GM19193 (cell line): ENCODE measurements at regions not wholly inside any gene's neighbourhood (a gene's known extent, or its start where the extent isn't known, plus 50 kb on each side); places are given as distances from the start of the nearest gene placed in this dataset.

Source experiments
- POLR2A ChIP-seq: IDR thresholded peaks from 4 replicates; pipeline ENCODE4 v1.6.1; 2011; ENCODE audit not compliant: insufficient read depth, insufficient read length; ENCODE audit errors: extremely low read depth

GRCh38 chr3:117398141-117398899, 688.7 kb downstream of the TUSC7 start:
- no peak for TF ChIP-seq POLR2A

DNA sequence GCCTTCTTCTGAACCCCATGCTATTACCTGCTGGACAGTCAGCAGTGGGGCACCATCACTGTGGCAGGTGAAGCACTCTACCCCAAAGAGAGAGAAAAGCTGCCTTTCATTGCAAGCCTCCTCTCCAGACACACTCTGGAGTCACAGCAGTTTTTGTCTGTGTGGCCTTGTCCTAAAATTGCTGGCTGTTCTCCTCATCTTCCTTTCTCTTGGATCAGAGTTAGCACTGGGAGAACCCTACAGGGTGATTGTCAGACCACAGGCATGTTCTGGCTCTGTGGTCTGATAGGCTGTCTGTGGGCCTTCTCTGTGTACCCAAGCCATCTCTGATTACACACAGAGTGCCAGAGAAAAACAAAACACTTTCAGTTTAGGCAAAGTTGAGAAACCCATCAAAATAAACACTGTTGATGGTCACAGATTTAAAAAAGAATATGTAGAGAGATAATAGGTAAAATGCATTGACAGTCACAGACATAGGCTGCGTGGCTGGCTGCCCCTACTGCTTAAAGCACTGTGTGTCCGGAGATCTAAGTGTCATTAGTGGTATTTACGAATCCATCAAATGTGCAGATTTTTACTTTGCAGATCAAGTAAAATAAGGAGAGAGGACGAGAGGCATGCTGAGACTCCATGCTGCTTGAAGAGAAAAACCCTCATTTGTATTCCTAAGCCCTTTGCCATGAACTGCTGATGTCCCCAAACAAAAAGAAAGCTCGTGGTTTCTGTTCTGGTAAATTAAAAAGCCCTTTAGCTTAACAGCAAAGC, 689.9 kb downstream of the TUSC7 start:
- TF ChIP-seq POLR2A: no peak

DNA sequence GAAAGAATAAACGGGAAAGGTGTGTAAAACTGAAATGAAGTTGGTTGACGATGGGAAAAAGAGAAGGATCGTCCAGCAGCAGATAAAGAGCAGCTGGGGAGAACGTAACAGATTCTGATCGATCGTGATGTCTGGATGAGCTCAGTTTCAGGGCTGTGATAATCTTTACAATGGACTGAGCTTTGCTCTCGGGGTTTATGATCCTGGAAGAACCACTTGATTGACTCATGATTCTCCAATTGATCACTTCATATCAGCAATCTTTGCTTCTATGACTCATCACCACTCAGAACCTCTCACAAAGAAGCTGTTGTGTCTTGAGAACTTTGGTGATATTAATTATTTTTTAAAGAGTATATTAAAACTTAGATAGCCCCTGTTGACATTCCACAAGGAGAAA, 690.7 kb downstream of the TUSC7 start:
- no peak for TF ChIP-seq POLR2A

GRCh38 chr3:117404141-117404540, 694.6 kb downstream of the TUSC7 start:
- TF ChIP-seq POLR2A: no peak

- TF ChIP-seq POLR2A: no peak
These were observed 695.2 kb downstream of the TUSC7 start for GRCh38 chr3:117404730-117405129.

DNA sequence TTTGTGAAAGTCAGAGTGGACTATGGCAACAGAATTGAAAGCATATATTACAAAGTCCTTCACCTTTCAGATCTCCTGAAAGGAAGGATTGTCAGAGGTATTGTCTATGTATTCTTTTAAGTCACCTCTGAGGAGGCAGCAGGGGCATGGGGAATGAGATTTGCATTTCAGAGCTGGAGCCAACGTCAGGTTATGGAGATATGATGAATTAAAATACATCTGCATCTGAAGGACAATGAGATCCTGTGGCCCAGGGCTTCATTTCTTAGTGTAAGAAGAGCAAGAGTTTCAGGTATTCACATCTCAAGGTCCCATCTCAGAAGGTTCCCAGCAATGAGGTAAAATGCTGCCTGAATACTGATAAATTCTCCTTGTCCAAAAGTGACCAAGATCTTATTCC, 695.8 kb downstream of the TUSC7 start:
- TF ChIP-seq POLR2A: no peak

- no peak for TF ChIP-seq POLR2A
These were observed 697.7 kb downstream of the TUSC7 start for GRCh38 chr3:117407317-117407716.

GRCh38 chr3:117408811-117409210, 699.2 kb downstream of the TUSC7 start:
- TF ChIP-seq POLR2A: no peak

DNA sequence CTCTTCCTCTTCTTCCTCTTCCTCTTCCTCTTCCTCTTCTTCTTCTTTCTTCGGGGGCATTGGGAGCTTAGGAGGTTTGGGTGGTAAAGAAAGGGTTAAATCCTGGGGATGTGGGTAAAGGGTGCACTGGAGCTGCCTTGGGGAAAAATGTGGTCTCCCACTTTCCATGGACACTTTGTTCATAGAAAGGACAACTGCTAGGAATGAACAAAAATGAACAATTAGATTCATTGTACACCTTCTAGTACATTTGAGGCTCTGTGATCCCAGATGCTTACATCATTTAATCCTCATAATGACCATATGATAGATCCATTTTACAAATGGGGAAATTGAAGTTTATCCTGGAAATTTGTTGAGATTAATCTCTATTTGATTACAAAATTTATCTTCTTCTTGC, 699.7 kb downstream of the TUSC7 start:
- TF ChIP-seq POLR2A: no peak

GRCh38 chr3:117409701-117410459, 700.3 kb downstream of the TUSC7 start:
- TF ChIP-seq POLR2A: no peak

GRCh38 chr3:117411971-117412370, 702.4 kb downstream of the TUSC7 start:
- TF ChIP-seq POLR2A: no peak

DNA sequence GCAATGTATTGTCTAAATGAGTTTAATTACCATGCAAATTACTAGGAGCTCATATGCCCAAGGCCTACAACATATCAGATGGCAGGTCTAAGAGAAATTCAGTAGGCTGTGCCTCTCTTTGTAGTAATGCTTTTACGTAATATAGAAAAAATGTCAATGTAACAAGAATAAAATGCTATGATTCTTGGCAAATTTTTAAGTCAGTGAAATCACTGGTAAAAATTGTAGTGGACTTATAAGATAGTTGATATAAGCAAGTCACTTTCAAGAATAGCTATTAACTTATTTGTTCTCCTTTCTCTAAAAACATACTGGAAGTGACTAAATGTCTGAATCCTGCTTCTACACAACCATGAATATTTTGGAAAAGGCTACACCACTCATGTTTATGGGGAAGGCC, 707.8 kb downstream of the TUSC7 start:
- no peak for TF ChIP-seq POLR2A

DNA sequence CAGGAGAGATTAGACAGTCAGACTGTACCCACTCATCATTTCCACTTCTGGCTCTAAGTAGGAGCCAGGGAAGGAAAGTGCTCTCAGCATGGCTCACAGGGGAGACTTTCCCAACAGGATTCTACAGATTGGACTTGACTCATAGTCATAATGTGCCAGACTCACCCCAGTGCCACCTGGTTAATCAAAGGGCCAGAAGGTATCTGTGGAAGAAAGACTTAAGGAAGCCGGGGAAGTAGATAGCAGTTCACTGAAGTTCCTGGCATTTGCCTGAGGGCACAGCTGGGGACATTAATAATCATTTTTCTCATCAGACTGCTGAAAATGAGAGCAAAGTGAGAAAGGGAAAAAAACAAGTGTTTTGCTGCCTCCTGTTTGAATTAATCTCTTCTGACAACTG, 717.5 kb downstream of the TUSC7 start:
- no peak for TF ChIP-seq POLR2A

GRCh38 chr3:117433427-117433826, 723.8 kb downstream of the TUSC7 start:
- no peak for TF ChIP-seq POLR2A

DNA sequence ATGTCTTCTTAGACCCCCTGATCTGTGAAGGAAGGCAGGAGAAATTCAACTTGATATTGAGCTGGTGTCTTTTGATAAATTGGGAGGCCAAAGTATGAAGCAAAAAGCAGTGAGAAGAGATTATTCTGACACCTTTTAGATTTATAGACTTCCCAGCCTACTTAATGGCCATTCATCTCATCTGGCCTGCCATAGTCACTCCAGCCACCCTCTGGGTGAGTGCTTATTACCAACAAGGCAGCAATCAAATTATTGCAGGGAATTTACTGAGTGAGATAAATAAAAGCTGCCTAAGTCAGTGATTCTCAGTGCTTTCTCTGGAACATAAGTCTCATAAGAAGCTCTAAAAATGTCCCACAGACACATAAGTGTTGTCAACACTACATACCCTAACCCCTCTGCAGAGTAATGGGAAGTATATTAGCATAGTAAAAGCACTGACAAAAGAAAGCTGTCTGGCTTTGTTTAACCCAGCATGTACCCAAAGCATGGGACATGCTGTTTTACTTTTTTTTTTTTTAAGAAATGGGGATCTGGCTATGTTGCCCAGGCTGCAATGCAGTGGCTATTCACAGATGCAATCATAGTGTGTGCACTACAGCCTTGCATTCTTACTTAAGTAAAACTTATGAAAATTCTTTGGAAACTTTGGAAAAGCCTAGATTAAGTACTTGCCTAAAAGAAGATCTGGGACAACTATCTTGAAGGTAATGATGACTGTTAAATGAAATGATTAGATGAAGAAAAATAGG, 725.3 kb downstream of the TUSC7 start:
- TF ChIP-seq POLR2A: no peak
